ENCODE measurements at regions not wholly inside any gene's neighbourhood (a gene's known extent, or its start where the extent isn't known, plus 50 kb on each side); places are given as distances from the start of the nearest gene placed in this dataset.

- TF ChIP-seq CTCF (IDR thresholded peaks at IDR 0.05 in 4 of 5, conservative IDR thresholded peaks at IDR 0.05 in 1 of 5) = no peak
- TF ChIP-seq POLR2A (IDR thresholded peaks at IDR 0.05) = no peak
These were observed 328.4 kb downstream of the RAB3C start for GRCh38 chr5:58911270-58911669.
